ENCODE measurements at regions not wholly inside any gene's neighbourhood (a gene's known extent, or its start where the extent isn't known, plus 50 kb on each side); places are given as distances from the start of the nearest gene placed in this dataset.

GRCh38 chr5:74943905-74944304 is 77.7 kb upstream of the FAM169A start:
- no peak overlapping the region for H3K27ac ChIP-seq (replicated peaks)
- H3K4me3 ChIP-seq, result no peak overlapping the region
- intact Hi-C loops (cut with micrococcal nuclease), result no loop called here
- no peak for DNase-seq
- no peaks in the 10 kb centered on the region for H3K36me3 ChIP-seq
- peaks cover 6% of the 10 kb centered on the region for H3K4me1 ChIP-seq
- no peaks in the 10 kb centered on the region for H3K9me3 ChIP-seq (replicated peaks)
- peaks cover 38% of the 10 kb centered on the region for H3K27me3 ChIP-seq (ENCODE audit: low read depth)
- no peak for TF ChIP-seq CTCF (IDR thresholded peaks at IDR 0.05; ENCODE audit: borderline replicate concordance)

DNA sequence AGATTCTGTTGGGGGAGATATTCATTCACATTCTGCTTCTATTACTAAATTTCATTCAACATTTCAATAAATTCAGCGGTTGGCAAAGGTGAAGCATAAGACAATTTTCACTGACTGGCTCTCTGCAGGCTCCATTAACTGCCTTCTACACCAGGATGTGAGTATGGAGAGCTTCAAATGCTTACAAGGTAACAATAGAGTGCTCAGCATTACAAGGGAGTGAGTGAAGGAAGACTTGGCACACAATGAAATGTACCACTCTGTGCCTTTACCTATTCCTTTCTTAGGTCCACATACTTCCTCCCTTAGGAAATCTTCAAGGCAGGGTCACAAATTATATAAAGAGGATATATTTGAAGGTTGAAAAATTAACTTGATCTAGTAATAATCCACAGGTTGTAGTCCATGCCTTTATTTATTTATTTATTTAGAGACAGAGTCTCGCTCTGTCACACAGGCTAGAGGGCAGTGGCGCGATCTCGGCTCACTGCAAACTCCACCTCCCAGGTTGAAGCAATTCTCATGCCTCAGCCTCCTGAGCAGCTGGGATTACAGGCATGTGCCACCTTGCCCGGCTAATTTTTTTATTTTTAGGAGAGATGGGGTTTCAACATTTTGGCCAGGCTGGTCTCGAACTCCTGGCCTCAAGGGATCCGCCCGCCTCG is 76.6 kb upstream of the FAM169A start:
- H3K4me3 ChIP-seq, result no peak overlapping the region
- H3K9me3 ChIP-seq (replicated peaks), result no peaks in the 10 kb centered on the region
- intact Hi-C loops (cut with micrococcal nuclease), result no loop called here
- DNase-seq, result no peak
- no peak for TF ChIP-seq CTCF (IDR thresholded peaks at IDR 0.05; ENCODE audit: borderline replicate concordance)
- H3K27ac ChIP-seq (replicated peaks), result no peak overlapping the region
- H3K27me3 ChIP-seq (ENCODE audit: low read depth), result peaks cover 38% of the 10 kb centered on the region
- H3K4me1 ChIP-seq, result peaks cover 2% of the 10 kb centered on the region
- H3K36me3 ChIP-seq, result no peaks in the 10 kb centered on the region

DNA sequence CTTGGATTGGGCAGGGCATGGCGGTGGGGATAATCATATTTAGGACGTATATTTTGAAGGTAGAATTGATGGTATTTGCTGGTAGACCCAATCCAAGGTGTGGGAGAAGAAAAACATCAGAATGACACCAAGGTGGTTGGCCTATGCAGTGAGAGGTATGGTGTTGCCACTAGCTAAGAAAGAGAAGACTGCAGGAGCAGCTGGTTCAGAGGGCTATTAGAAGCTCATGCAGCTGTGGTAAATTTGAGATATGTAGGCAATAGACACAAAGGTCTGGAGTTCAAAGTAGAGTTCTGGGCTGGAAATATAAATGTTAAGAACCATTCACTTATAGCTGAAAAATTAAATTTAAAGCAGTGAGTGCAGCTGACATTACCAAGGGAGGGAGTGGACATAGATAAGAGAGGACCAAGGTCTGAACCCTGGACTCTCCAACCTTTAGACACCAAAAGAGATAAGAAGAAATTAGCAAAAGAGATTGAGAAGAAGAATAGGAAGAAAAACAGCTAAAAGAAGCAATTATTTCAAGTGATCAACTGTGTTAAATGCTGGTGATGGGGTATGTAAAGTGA is 74.7 kb upstream of the FAM169A start:
- intact Hi-C loops (cut with micrococcal nuclease), result no loop called here
- no peaks in the 10 kb centered on the region for H3K36me3 ChIP-seq
- no peak overlapping the region for H3K4me3 ChIP-seq
- peaks cover 48% of the 10 kb centered on the region for H3K27me3 ChIP-seq (ENCODE audit: low read depth)
- TF ChIP-seq CTCF (IDR thresholded peaks at IDR 0.05; ENCODE audit: borderline replicate concordance), result no peak
- no peak overlapping the region for H3K27ac ChIP-seq (replicated peaks)
- no peaks in the 10 kb centered on the region for H3K9me3 ChIP-seq (replicated peaks)
- no peaks in the 10 kb centered on the region for H3K4me1 ChIP-seq
- no peak for DNase-seq

DNA sequence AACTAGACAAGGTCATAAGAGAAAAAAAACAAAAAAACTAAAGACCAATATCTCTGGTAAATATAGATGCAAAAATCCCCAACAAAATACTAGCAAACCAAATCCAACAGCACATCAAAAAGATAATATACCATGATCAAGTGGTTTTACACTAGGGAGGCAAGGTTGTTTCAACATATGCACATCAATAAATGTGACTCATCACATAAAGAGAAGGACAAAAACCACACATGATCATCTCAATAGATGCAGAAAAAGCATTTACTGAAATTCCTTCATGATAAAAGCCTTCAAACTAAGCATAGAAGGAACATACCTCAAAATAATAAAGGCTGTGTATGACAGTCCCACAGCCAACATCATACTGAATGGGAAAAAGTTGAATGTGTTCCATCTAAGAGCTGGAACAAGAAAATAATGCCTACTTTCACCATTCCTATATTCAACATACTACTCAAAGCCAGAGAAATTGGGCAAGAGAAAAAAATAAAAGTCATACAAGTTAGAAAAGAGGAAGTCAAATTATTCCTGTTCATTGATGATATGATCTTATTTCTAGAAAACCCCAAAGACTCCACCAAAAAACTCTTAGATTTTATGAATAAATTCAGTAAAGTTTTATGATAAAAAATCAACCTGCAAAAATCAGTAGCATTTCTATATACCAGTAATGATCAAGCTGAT is 72.2 kb upstream of the FAM169A start:
- intact Hi-C loops (cut with micrococcal nuclease), result no loop called here
- no peaks in the 10 kb centered on the region for H3K36me3 ChIP-seq
- H3K4me3 ChIP-seq, result no peak overlapping the region
- H3K9me3 ChIP-seq (replicated peaks), result no peaks in the 10 kb centered on the region
- H3K27ac ChIP-seq (replicated peaks), result no peak overlapping the region
- H3K4me1 ChIP-seq, result no peaks in the 10 kb centered on the region
- peaks cover 66% of the 10 kb centered on the region for H3K27me3 ChIP-seq (ENCODE audit: low read depth)
- no peak for TF ChIP-seq CTCF (IDR thresholded peaks at IDR 0.05; ENCODE audit: borderline replicate concordance)
- no peak for DNase-seq

DNA sequence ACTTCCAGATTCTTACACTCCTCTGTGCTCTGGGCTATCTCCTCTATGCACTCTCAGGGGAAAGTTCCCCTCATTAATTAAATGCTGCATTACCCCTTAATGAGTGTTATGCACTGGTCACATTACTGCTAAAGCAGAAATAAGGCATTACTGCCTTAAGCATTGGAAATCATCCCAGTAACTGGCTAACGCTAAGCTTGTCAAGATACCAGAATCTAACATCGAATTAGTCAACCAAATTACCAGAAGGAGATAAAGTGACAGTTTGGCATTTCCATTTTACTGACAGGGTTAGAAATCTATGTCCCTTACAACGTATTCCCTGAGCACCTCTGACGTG is 69.5 kb upstream of the FAM169A start:
- no peak overlapping the region for H3K27ac ChIP-seq (replicated peaks)
- no peak for TF ChIP-seq CTCF (IDR thresholded peaks at IDR 0.05; ENCODE audit: borderline replicate concordance)
- intact Hi-C loops (cut with micrococcal nuclease), result no loop called here

More for the DNA sequence above, 69.5 kb upstream of the FAM169A start:
- Histone ChIP-seq H3K27me3 (ENCODE audit: low read depth) (peaks cover 59% of the 10 kb centered on the region), H3K4me3 (no peak overlapping the region), H3K4me1 (no peaks in the 10 kb centered on the region), H3K36me3 (no peaks in the 10 kb centered on the region), H3K9me3 (replicated peaks) (no peaks in the 10 kb centered on the region)
- no peak for DNase-seq
